GM19023 (cell line): ENCODE measurements at regions not wholly inside any gene's neighbourhood (a gene's known extent, or its start where the extent isn't known, plus 50 kb on each side); places are given as distances from the start of the nearest gene placed in this dataset.

Experiments used
- ATAC-seq: cut with Tn5 transposase; IDR thresholded peaks from one replicate; pipeline ENCODE4 v1.9.1; 2021; ENCODE audit warnings: mild to moderate bottlenecking, moderate library complexity; ENCODE audit not compliant: unreplicated experiment

GRCh38 chr2:108067820-108068405 lies 81.6 kb downstream of the SLC5A7 start:
- no peak for ATAC-seq

GRCh38 chr2:108069515-108070310 lies 83.4 kb downstream of the SLC5A7 start:
- ATAC-seq = no peak

- ATAC-seq = no peak
Measured at GRCh38 chr2:108073415-108074072, 87.2 kb downstream of the SLC5A7 start.

GRCh38 chr2:108074150-108074549 lies 87.8 kb downstream of the SLC5A7 start:
- no peak for ATAC-seq

GRCh38 chr2:108074946-108075345 lies 88.6 kb downstream of the SLC5A7 start:
- no peak for ATAC-seq

GRCh38 chr2:108076527-108076926 lies 90.2 kb downstream of the SLC5A7 start:
- ATAC-seq = no peak

GRCh38 chr2:108079736-108080135 lies 93.4 kb downstream of the SLC5A7 start:
- ATAC-seq = no peak

GRCh38 chr2:108080177-108080576 lies 93.9 kb downstream of the SLC5A7 start:
- ATAC-seq = no peak

- no peak for ATAC-seq
Measured at GRCh38 chr2:108082978-108083377, 96.7 kb downstream of the SLC5A7 start.

- ATAC-seq = no peak
Measured at GRCh38 chr2:108084311-108084710, 98.0 kb downstream of the SLC5A7 start.

GRCh38 chr2:108092886-108093285 lies 106.6 kb downstream of the SLC5A7 start:
- ATAC-seq = no peak

GRCh38 chr2:108101481-108101880 lies 115.2 kb downstream of the SLC5A7 start:
- no peak for ATAC-seq

- no peak for ATAC-seq
Measured at GRCh38 chr2:108106731-108107130, 120.4 kb downstream of the SLC5A7 start.

GRCh38 chr2:108111936-108112335 lies 125.6 kb downstream of the SLC5A7 start:
- no peak for ATAC-seq

GRCh38 chr2:108115868-108116267 lies 123.9 kb upstream of the SULT1C3 start:
- no peak for ATAC-seq

- no peak for ATAC-seq
Measured at GRCh38 chr2:108118996-108119395, 120.8 kb upstream of the SULT1C3 start.

- ATAC-seq = no peak
Measured at GRCh38 chr2:108119492-108119891, 120.3 kb upstream of the SULT1C3 start.

- ATAC-seq = no peak
Measured at GRCh38 chr2:108124736-108125495, 114.9 kb upstream of the SULT1C3 start.

- ATAC-seq = no peak
Measured at GRCh38 chr2:108125581-108125980, 114.2 kb upstream of the SULT1C3 start.

- no peak for ATAC-seq
Measured at GRCh38 chr2:108128249-108128648, 111.5 kb upstream of the SULT1C3 start.

GRCh38 chr2:108129636-108130035 lies 110.1 kb upstream of the SULT1C3 start:
- no peak for ATAC-seq
